ENCODE measurements at regions not wholly inside any gene's neighbourhood (a gene's known extent, or its start where the extent isn't known, plus 50 kb on each side); places are given as distances from the start of the nearest gene placed in this dataset.

DNA sequence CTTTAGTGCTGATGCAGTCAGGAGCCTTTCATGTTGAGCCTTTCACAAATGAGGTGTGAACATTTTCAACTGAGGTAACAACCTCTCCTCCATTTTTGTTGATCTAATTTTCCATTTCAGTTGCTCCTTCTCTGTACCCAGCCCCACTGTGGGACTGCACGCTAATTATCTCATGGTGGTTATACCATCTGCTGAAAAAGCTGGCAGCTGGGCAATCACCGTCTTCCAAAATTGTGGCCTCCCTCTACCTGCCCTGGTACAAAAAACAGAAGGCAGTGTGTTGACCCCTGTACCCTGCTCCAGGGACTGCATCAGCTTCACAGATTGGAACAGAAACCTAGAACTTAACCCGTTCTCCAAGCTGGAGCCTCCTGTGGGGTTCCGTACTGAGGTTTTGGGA, 72.4 kb upstream of the LONRF3 start:
- TF ChIP-seq, protein P1, sequence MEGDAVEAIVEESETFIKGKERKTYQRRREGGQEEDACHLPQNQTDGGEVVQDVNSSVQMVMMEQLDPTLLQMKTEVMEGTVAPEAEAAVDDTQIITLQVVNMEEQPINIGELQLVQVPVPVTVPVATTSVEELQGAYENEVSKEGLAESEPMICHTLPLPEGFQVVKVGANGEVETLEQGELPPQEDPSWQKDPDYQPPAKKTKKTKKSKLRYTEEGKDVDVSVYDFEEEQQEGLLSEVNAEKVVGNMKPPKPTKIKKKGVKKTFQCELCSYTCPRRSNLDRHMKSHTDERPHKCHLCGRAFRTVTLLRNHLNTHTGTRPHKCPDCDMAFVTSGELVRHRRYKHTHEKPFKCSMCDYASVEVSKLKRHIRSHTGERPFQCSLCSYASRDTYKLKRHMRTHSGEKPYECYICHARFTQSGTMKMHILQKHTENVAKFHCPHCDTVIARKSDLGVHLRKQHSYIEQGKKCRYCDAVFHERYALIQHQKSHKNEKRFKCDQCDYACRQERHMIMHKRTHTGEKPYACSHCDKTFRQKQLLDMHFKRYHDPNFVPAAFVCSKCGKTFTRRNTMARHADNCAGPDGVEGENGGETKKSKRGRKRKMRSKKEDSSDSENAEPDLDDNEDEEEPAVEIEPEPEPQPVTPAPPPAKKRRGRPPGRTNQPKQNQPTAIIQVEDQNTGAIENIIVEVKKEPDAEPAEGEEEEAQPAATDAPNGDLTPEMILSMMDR (conservative IDR thresholded peaks at IDR 0.05) = no peak
- TF ChIP-seq EZH2 (IDR thresholded peaks at IDR 0.05; ENCODE audit: low read depth) = no peak
